Small intestine (tissue), 7 donors: ENCODE measurements at regions not wholly inside any gene's neighbourhood (a gene's known extent, or its start where the extent isn't known, plus 50 kb on each side); places are given as distances from the start of the nearest gene placed in this dataset.
A peak's percentile ranks its signal among the peaks of the same experiment; 100 is the strongest.
"Not testable (repeated sequence)": the region's sequence is repeated elsewhere in the genome, so short reads cannot be mapped to it uniquely, and the experiment has no call there.

Experiments
- DNase-seq, 2 donors: peaks; one replicate each; pipeline versions ENCODE4 v3.0.0 to v3.0.0-alpha.2; 2013
- FAIRE-seq: peaks from 2 replicates; lab custom pipeline; 2012; peaks lifted over from hg19 to GRCh38; lab: Jason Lieb, UNC
- H3K27ac ChIP-seq, 3 donors: one replicate each; pipeline ENCODE4 v1.5.1; 2013; ENCODE audit warnings: low read length in 2 of 3, mild to moderate bottlenecking in 2 of 3, control low read depth in 1 of 3, inconsistent platforms in 1 of 3, low read depth in 1 of 3, moderate library complexity in 1 of 3
- H3K27me3 ChIP-seq, 3 donors: one replicate each; pipeline ENCODE4 v1.6.1; 2013; ENCODE audit warnings: low read length in 3 of 3, inconsistent platforms in 1 of 3; ENCODE audit not compliant: control insufficient read depth in 3 of 3, insufficient read depth in 3 of 3
- H3K36me3 ChIP-seq, 3 donors: one replicate each; pipeline ENCODE4 v1.6.1; 2013; ENCODE audit warnings: low read length in 3 of 3, inconsistent platforms in 1 of 3, low read depth in 1 of 3, mild to moderate bottlenecking in 1 of 3, moderate library complexity in 1 of 3; ENCODE audit not compliant: control insufficient read depth in 3 of 3, insufficient read depth in 2 of 3
- H3K4me1 ChIP-seq, 3 donors: one replicate each; pipeline ENCODE4 v1.6.1; 2013; ENCODE audit warnings: low read length in 2 of 3, inconsistent platforms in 1 of 3, low read depth in 1 of 3, mild to moderate bottlenecking in 1 of 3, moderate library complexity in 1 of 3; ENCODE audit not compliant: control insufficient read depth in 3 of 3, insufficient read depth in 2 of 3
- H3K4me3 ChIP-seq, 3 donors: one replicate each; pipeline ENCODE4 v1.5.1; 2013; ENCODE audit warnings: low read length in 3 of 3, control low read depth in 1 of 3, inconsistent platforms in 1 of 3, low read depth in 1 of 3, mild to moderate bottlenecking in 1 of 3, moderate library complexity in 1 of 3
- H3K9me3 ChIP-seq, 2 donors: one replicate each; pipeline ENCODE4 v1.6.1; 2013; ENCODE audit warnings: low read depth in 1 of 2, low read length in 1 of 2; ENCODE audit not compliant: control insufficient read depth in 2 of 2, insufficient read depth in 1 of 2
- WGBS, 3 donors: extraction: QIAGEN DNeasy Blood & Tissue Kit; methylation state at CpG; one replicate each; pipeline ENCODE4 v1.1.7; 2013; 5-methylcytosine and 5-hydroxymethylcytosine counted together
- donor health status: healthy with polysubstance abuse.
- donor health status: control.
- donor health status: control.
- donor health status: Bipolar disorder and iron deficiency.
- donor health status: healthy.

DNA sequence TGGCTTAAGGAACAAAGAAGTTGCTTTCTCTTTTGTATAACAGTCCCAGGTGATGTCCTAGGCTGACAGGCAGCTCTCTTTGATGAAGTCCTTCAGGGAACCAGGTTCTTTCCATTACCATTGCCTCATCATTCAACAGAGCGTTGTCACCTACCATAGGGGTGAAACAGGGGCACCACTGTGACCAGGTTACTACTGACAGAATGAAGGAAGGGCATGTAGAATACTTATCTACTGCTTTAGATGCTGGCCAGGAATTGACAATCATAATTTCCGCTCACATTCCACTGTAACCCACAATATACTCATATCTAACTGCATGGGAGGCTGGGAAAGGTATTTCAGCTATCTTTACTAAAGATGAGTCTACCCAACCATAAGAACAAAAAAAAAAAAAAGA is 148.0 kb upstream of the FNDC3A start:
- peaks cover 0 to 8% of the 10 kb centered on the region in 2 donors for H3K9me3 ChIP-seq
- no peak for DNase-seq
- no peaks in the 10 kb centered on the region for H3K4me1 ChIP-seq
- no peak for FAIRE-seq
- H3K27ac ChIP-seq, result no peak overlapping the region
- 88 to 96% (median 90%) methylated on average over 2 of the region's 2 CpGs for WGBS, 3 donors
- H3K27me3 ChIP-seq, result no peaks in the 10 kb centered on the region
- H3K36me3 ChIP-seq, result no peaks in the 10 kb centered on the region
- no peak overlapping the region for H3K4me3 ChIP-seq

DNA sequence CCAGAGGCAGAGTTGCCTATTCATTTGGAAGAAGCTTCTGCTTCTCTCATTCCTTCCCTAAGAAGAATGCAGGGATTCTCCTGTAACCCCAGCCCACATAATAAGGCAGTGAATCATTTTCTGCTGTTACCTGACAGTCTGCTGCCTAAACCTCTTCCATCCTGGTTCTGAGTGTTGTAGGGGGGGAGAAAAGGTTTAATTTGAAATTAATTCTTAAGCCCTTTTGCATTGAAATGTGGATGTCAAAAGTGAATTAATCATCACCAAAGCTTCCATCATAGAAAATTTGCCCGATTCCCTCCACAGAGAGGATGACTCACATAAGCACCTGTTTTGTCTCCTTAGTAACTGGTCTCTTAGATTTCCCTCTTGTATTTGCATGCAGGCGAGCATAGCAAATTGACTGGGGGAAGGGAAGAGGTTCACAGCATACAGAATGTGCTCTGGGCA is 146.7 kb upstream of the FNDC3A start:
- peaks cover 0 to 8% of the 10 kb centered on the region in 2 donors for H3K9me3 ChIP-seq
- H3K27ac ChIP-seq, result no peak overlapping the region
- no peaks in the 10 kb centered on the region for H3K36me3 ChIP-seq
- FAIRE-seq, result no peak
- H3K4me1 ChIP-seq, result no peaks in the 10 kb centered on the region
- DNase-seq, result peak in 1 of 2 donors; percentile 7
- 36 to 44% (median 41%) methylated on average over 2 of the region's 2 CpGs for WGBS, 3 donors
- no peaks in the 10 kb centered on the region for H3K27me3 ChIP-seq
- H3K4me3 ChIP-seq, result no peak overlapping the region

DNA sequence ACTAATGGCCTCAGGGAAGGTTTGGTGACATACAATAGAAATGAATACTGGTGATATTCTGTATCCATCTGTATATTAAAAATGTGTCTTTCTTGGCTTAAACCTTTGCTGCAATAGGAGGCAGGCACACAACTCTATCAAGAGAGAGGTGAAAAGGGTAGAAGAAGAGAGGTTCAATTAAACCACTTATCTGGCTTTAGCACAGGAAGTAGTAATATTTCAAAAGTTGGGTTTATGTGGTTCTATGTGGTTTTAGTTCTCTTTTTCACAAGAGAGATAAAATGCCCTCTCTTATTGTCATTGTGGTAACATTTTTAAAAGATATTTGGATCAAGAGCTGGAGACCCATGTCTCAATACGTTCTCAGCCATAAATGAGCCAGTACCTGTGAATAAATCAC is 146.2 kb upstream of the FNDC3A start:
- DNase-seq, result no peak
- H3K27ac ChIP-seq, result no peak overlapping the region
- H3K9me3 ChIP-seq, result peaks cover 0 to 8% of the 10 kb centered on the region in 2 donors
- H3K27me3 ChIP-seq, result no peaks in the 10 kb centered on the region
- no peaks in the 10 kb centered on the region for H3K4me1 ChIP-seq
- H3K4me3 ChIP-seq, result no peak overlapping the region
- 64 to 74% (median 74%) methylated on average over 1 of the region's 1 CpG for WGBS, 3 donors
- no peak for FAIRE-seq
- no peaks in the 10 kb centered on the region for H3K36me3 ChIP-seq

DNA sequence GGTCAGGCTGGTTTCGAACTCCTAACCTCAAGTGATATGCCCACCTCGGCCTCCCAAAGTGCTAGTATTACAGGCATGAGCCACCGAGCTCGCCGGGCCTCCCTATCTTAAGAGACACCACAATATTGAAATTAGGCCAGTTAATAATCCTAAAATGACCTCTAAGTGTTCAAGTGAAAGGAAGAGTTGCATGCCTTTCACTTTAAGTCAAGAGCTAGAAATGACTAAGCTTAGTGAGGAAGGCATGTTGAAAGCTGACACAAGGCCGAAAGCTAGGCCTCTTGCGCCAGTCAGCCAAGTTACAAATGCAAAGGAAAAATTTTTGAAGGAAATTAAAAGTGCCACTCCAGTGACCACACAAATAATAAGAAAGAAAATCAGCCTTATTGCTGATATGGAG is 144.5 kb upstream of the FNDC3A start:
- H3K4me3 ChIP-seq, result no peak overlapping the region
- 57 to 94% (median 92%) methylated on average over 7 of the region's 7 CpGs for WGBS, 3 donors
- H3K36me3 ChIP-seq, result no peaks in the 10 kb centered on the region
- no peaks in the 10 kb centered on the region for H3K27me3 ChIP-seq
- no peak for DNase-seq
- H3K9me3 ChIP-seq, result peaks cover 0 to 9% of the 10 kb centered on the region in 2 donors
- no peak overlapping the region for H3K27ac ChIP-seq
- no peak for FAIRE-seq
- no peaks in the 10 kb centered on the region for H3K4me1 ChIP-seq

DNA sequence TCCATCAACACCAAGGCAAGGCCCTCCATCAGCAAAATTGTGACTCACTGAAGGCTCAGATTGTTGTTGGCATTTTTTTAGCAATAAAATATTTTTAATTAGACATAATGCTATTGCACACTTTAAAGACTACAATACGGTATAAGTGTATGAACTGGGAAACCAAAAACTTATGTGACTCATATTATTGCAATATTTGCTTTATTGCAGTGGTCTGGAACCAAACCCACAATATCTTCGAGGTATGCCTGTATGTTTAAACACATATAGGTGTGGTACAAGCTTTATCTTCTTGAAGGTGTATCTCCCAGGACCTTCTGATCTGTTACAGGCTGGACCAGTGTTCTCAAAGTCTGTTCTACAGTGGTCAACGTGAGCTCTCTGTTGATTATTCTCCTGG is 142.3 kb upstream of the FNDC3A start:
- DNase-seq, result no peak
- Histone ChIP-seq H3K4me3 (no peak overlapping the region), H3K9me3 (peaks cover 0 to 3% of the 10 kb centered on the region in 2 donors), H3K27ac (no peak overlapping the region), H3K27me3 (no peaks in the 10 kb centered on the region), H3K4me1 (no peaks in the 10 kb centered on the region), H3K36me3 (no peaks in the 10 kb centered on the region)
- no peak for FAIRE-seq
- WGBS, 3 donors, result 66 to 82% (median 68%) methylated on average over 3 of the region's 3 CpGs

DNA sequence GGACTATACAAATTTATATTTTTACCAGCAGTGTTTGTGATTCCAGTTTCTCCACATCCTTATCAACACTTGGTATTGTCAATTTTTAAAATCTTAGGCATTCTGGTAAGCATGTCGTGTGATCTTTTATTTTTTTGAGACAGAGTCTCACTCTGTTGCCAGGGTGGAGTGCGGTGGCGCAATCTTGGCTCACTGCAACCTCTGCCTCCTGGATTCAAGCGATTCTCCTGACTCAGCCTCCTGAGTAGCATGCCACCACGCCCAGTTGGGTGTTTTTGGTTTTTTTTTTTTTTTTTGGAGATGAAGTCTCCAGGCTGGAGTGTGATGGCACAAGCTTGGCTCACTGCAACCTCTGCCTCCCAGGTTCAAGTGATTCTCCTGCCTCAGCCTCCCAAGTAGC is 140.4 kb upstream of the FNDC3A start:
- not testable (repeated sequence) for H3K27me3 ChIP-seq, H3K27ac ChIP-seq, H3K9me3 ChIP-seq, H3K36me3 ChIP-seq, FAIRE-seq, H3K4me1 ChIP-seq, H3K4me3 ChIP-seq, DNase-seq
- 90 to 94% (median 91%) methylated on average over 5 of the region's 5 CpGs for WGBS, 3 donors

DNA sequence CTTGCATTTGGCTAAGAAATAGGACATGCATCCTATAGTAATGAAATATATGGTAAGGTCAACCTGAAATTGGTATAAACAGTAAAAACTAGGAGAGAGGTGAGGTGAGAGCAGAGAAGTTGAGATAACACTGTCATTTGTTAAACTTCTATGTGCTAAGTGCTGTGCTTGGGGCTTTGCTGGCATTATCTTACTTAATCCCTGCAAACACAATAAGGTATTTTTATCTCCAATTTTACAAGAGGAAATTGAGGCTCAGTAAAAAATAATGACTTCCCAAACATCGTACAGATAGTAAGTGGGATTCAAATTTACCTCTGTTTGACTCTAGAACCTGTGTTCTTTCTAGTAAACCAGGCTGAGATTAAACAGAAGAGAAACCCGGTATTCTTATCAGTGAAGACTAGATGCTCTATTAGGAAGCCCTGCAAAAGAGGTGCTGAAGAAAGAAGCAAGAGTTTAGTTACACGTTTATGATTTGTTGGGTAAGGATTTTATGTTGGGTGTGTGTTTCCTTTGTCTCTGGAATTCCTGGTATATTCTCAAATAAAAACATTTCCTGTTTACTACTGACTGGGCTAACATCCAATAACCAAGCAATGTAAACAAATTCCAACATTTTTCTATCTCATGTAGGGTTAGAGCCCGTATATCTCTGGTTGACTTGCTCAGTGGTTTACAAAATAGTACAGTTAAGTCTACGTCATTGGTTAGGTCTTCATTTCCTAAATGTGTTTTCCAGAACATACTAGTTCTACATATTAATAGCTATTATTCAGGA is 137.3 kb upstream of the FNDC3A start:
- no peaks in the 10 kb centered on the region for H3K4me1 ChIP-seq
- H3K27ac ChIP-seq, result no peak overlapping the region
- peak in 1 of 2 donors; percentile 9 for DNase-seq
- no peak for FAIRE-seq
- no peaks in the 10 kb centered on the region for H3K36me3 ChIP-seq
- 35 to 46% (median 37%) methylated on average over 5 of the region's 5 CpGs for WGBS, 3 donors
- H3K27me3 ChIP-seq, result no peaks in the 10 kb centered on the region
- H3K4me3 ChIP-seq, result no peak overlapping the region
- peaks cover 0 to 3% of the 10 kb centered on the region in 2 donors for H3K9me3 ChIP-seq

DNA sequence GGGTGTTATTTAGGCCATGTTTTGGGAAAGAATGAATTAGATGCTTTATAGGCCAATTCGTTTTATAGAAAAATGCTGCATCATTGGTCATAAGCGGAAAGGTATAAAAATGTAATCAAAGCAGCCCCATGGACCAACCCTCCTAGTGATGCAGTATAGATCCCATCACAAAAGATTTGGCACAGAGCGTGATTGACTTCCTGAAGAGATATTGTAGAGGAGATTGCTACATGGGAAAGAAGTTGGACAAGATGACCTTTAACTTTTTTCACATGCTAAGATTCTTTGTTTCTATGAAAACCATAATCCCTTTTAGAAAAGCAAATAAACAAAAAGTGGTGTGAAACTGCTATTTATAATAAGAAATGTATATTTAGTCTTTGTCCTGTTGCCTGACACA is 136.5 kb upstream of the FNDC3A start:
- FAIRE-seq, result no peak
- H3K27me3 ChIP-seq, result no peaks in the 10 kb centered on the region
- H3K27ac ChIP-seq, result peak overlapping the region in 1 of 3 donors; percentile 13
- H3K4me1 ChIP-seq, result no peaks in the 10 kb centered on the region
- WGBS, 3 donors, result 86 to 93% (median 86%) methylated on average over 3 of the region's 3 CpGs
- peaks cover 0 to 3% of the 10 kb centered on the region in 2 donors for H3K9me3 ChIP-seq
- no peak for DNase-seq
- H3K36me3 ChIP-seq, result no peaks in the 10 kb centered on the region
- H3K4me3 ChIP-seq, result no peak overlapping the region
